GM19438 (cell line): ENCODE measurements at regions not wholly inside any gene's neighbourhood (a gene's known extent, or its start where the extent isn't known, plus 50 kb on each side); places are given as distances from the start of the nearest gene placed in this dataset.

Experiments
- ATAC-seq: cut with Tn5 transposase; IDR thresholded peaks from one replicate; pipeline ENCODE4 v1.9.1; 2021; ENCODE audit warnings: low read depth; ENCODE audit not compliant: unreplicated experiment

GRCh38 chr2:236972491-236973342, 113.0 kb upstream of the COPS8 start:
- no peak for ATAC-seq

- ATAC-seq: no peak
Measured at GRCh38 chr2:236973343-236973980, 112.2 kb upstream of the COPS8 start.

GRCh38 chr2:236974148-236974547, 111.5 kb upstream of the COPS8 start:
- ATAC-seq: no peak

GRCh38 chr2:236974752-236975151, 110.9 kb upstream of the COPS8 start:
- ATAC-seq: no peak

- ATAC-seq: no peak
Measured at GRCh38 chr2:236975766-236976165, 109.9 kb upstream of the COPS8 start.

GRCh38 chr2:236976266-236977062, 109.2 kb upstream of the COPS8 start:
- no peak for ATAC-seq

GRCh38 chr2:236977063-236977851, 108.4 kb upstream of the COPS8 start:
- no peak for ATAC-seq

- no peak for ATAC-seq
Measured at GRCh38 chr2:236977852-236978398, 107.8 kb upstream of the COPS8 start.

GRCh38 chr2:236979664-236980063, 106.0 kb upstream of the COPS8 start:
- ATAC-seq: no peak

GRCh38 chr2:236980961-236981360, 104.7 kb upstream of the COPS8 start:
- ATAC-seq: no peak

GRCh38 chr2:236981701-236982485, 103.8 kb upstream of the COPS8 start:
- no peak for ATAC-seq

GRCh38 chr2:236982693-236983455, 102.8 kb upstream of the COPS8 start:
- no peak for ATAC-seq

- no peak for ATAC-seq
Measured at GRCh38 chr2:236984046-236984445, 101.6 kb upstream of the COPS8 start.

- no peak for ATAC-seq
Measured at GRCh38 chr2:236985761-236986339, 99.8 kb upstream of the COPS8 start.

GRCh38 chr2:236986524-236987330, 99.0 kb upstream of the COPS8 start:
- ATAC-seq: no peak

- no peak for ATAC-seq
Measured at GRCh38 chr2:236988216-236988615, 97.5 kb upstream of the COPS8 start.
